ENCODE measurements at regions not wholly inside any gene's neighbourhood (a gene's known extent, or its start where the extent isn't known, plus 50 kb on each side); places are given as distances from the start of the nearest gene placed in this dataset.

DNA sequence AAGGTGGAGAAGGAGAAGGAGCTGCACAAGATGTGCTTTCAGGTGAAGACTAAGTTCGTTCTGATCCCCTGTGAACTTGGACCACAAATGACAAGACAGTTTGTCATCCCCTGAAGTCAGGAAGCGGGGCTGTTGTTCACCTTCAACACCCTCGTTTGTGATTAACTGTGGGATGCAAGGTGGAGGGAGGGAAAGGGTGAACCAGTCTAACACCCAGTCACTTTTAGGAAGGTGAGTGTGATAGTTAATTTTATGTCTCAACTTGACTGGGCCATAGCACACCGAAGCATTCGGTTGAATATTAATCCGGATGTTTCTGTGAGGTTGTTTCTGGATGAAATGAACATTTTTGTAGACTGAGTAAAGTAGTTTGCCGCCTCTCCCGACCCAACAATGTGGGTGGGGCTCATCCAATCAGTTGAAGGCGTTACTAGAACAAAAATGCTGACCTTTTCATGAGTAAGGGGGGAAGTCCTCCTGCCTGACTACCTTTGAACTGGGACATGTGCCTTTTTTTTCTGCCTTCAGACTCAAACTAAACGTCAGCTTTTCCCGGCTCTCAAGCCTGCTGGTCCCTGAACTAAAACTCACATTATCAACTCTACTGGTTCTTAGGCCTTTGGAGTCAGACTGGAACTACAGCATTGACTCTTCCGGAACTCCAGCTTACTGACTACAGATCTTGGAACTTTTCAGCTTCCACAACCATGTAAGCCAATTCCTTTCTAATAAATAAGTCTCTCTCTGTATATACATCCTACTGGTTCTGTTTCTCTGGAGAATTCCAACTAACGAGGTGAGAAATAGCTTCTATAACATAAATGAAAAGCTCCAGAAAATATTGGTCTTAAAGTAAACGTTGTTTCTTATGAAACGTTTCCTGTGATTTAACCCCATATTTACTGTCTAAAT lies 264.0 kb upstream of the SLITRK3 start:
- DNase-seq (ENCODE audit: low spot score, unreplicated experiment) = no peak
- H3K4me3 Mint-ChIP-seq (ENCODE audit: low read depth) = no peak overlapping the region
- no peaks in the 10 kb centered on the region for H3K4me1 Mint-ChIP-seq (ENCODE audit: low read depth)
- no peaks in the 10 kb centered on the region for H3K36me3 Mint-ChIP-seq (ENCODE audit: insufficient read depth)
- H3K27ac Mint-ChIP-seq = no peak overlapping the region
- H3K9me3 Mint-ChIP-seq (ENCODE audit: low read depth) = peaks cover 10% of the 10 kb centered on the region
- no peaks in the 10 kb centered on the region for H3K27me3 Mint-ChIP-seq
- no peak for TF ChIP-seq CTCF (IDR thresholded peaks at IDR 0.05; ENCODE audit: unreplicated experiment)

- Mint-ChIP-seq H3K9me3 (ENCODE audit: low read depth) (peaks cover 10% of the 10 kb centered on the region), H3K4me3 (ENCODE audit: low read depth) (no peak overlapping the region), H3K4me1 (ENCODE audit: low read depth) (no peaks in the 10 kb centered on the region), H3K36me3 (ENCODE audit: insufficient read depth) (no peaks in the 10 kb centered on the region), H3K27me3 (no peaks in the 10 kb centered on the region), H3K27ac (no peak overlapping the region)
- DNase-seq (ENCODE audit: low spot score, unreplicated experiment) = no peak
- no peak for TF ChIP-seq CTCF (IDR thresholded peaks at IDR 0.05; ENCODE audit: unreplicated experiment)
Observed at GRCh38 chr3:165459111-165459510, 262.9 kb upstream of the SLITRK3 start.

DNA sequence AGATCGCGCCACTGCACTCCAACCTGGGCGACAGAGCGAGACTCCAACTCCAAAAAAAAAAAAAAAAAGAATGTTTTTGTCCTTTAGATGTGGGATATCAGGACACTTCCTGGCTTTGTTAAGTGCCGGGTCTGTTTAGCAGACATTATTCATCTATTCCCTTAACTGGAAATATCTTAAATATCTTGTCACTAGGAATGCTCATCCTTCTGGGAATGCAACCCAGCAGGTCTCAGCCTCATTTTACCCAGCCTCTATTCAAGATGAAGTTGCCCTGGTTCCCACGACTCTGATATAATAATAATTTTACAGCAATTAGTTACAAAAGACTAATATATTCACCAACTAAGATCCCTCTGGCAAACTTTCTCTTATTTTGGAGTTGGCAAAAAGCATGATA lies 260.9 kb upstream of the SLITRK3 start:
- Mint-ChIP-seq H3K36me3 (ENCODE audit: insufficient read depth) (no peaks in the 10 kb centered on the region), H3K9me3 (ENCODE audit: low read depth) (peaks cover 17% of the 10 kb centered on the region), H3K27ac (no peak overlapping the region), H3K27me3 (no peaks in the 10 kb centered on the region), H3K4me3 (ENCODE audit: low read depth) (no peak overlapping the region), H3K4me1 (ENCODE audit: low read depth) (no peaks in the 10 kb centered on the region)
- DNase-seq (ENCODE audit: low spot score, unreplicated experiment) = no peak
- no peak for TF ChIP-seq CTCF (IDR thresholded peaks at IDR 0.05; ENCODE audit: unreplicated experiment)

DNA sequence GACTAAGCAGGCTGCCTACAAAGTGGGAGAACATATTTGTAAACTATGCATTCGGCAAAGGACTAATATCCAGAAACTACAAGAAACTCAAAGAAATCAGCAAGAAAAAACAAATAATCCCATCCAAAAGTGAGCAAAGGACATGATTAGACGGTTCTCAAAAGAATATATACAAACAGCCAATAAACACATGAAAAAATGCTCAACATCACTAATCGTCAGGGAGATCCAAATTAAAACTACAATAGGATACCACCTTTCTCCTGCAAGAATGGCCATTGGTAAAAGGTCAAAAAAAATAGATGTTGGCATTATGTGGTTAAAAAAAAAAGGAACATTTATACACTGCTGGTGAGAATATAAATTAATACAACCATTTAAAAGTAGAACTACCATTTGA lies 259.6 kb upstream of the SLITRK3 start:
- no peaks in the 10 kb centered on the region for H3K4me1 Mint-ChIP-seq (ENCODE audit: low read depth)
- H3K4me3 Mint-ChIP-seq (ENCODE audit: low read depth) = no peak overlapping the region
- no peak overlapping the region for H3K27ac Mint-ChIP-seq
- H3K36me3 Mint-ChIP-seq (ENCODE audit: insufficient read depth) = no peaks in the 10 kb centered on the region
- no peak for DNase-seq (ENCODE audit: low spot score, unreplicated experiment)
- TF ChIP-seq CTCF (IDR thresholded peaks at IDR 0.05; ENCODE audit: unreplicated experiment) = no peak
- peaks cover 23% of the 10 kb centered on the region for H3K9me3 Mint-ChIP-seq (ENCODE audit: low read depth)
- H3K27me3 Mint-ChIP-seq = no peaks in the 10 kb centered on the region

DNA sequence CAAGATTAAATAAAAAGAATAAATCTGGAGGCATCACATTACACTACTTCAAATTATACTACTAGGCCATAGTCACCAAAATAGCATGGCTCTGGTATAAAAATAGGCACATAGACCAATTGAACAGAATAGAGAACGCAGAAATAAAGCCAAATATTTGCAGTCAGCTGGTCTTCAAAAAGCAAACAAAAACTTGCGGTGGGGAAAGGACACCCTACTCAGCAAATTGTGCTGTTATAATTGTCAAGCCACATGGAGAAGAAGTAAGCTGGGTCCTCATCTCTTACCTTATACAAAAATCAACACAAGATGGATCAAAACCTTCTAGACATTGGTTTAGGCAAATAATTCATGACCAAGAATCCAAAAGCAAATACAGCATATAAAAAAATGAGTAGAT lies 259.2 kb upstream of the SLITRK3 start:
- Mint-ChIP-seq H3K4me1 (ENCODE audit: low read depth) (no peaks in the 10 kb centered on the region), H3K27me3 (no peaks in the 10 kb centered on the region)

More for the DNA sequence above, 259.2 kb upstream of the SLITRK3 start:
- H3K36me3 Mint-ChIP-seq (ENCODE audit: insufficient read depth) = no peaks in the 10 kb centered on the region
- H3K4me3 Mint-ChIP-seq (ENCODE audit: low read depth) = no peak overlapping the region
- DNase-seq (ENCODE audit: low spot score, unreplicated experiment) = no peak
- no peak overlapping the region for H3K27ac Mint-ChIP-seq
- no peak for TF ChIP-seq CTCF (IDR thresholded peaks at IDR 0.05; ENCODE audit: unreplicated experiment)
- peaks cover 21% of the 10 kb centered on the region for H3K9me3 Mint-ChIP-seq (ENCODE audit: low read depth)
